ENCODE measurements at regions not wholly inside any gene's neighbourhood (a gene's known extent, or its start where the extent isn't known, plus 50 kb on each side); places are given as distances from the start of the nearest gene placed in this dataset.

DNA sequence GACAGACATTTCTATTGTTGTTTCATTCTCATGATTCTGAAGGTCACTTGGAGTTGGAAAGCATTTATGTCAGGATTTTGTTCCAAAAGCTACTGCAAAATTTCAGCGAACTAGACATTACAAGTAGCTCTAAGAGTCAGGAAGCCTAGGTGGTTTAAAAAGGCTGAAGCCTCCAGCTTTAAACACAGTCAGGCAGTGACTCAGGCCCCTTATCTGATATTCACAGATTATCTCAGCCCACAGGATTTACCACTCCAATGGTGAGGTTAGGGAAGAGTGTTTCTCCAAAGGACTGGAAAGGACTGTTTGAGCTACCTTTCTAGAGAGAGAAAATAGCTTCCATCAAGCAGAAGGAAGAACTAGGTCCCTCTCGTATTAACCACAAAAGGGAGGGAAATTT, 624.4 kb upstream of the C16orf82 start:
- H4K20me1 ChIP-seq (ENCODE audit: insufficient read depth, low read length) = no peaks in the 10 kb centered on the region
- no peak for TF ChIP-seq EZH2 (IDR thresholded peaks at IDR 0.05; ENCODE audit: borderline replicate concordance, low read length)
- TF ChIP-seq, protein P1, sequence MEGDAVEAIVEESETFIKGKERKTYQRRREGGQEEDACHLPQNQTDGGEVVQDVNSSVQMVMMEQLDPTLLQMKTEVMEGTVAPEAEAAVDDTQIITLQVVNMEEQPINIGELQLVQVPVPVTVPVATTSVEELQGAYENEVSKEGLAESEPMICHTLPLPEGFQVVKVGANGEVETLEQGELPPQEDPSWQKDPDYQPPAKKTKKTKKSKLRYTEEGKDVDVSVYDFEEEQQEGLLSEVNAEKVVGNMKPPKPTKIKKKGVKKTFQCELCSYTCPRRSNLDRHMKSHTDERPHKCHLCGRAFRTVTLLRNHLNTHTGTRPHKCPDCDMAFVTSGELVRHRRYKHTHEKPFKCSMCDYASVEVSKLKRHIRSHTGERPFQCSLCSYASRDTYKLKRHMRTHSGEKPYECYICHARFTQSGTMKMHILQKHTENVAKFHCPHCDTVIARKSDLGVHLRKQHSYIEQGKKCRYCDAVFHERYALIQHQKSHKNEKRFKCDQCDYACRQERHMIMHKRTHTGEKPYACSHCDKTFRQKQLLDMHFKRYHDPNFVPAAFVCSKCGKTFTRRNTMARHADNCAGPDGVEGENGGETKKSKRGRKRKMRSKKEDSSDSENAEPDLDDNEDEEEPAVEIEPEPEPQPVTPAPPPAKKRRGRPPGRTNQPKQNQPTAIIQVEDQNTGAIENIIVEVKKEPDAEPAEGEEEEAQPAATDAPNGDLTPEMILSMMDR (IDR thresholded peaks at IDR 0.05; ENCODE audit: low read length) = no peak
- H2AFZ ChIP-seq (ENCODE audit: low read length) = no peak overlapping the region
- no peaks in the 10 kb centered on the region for H3K79me2 ChIP-seq (ENCODE audit: insufficient read depth, low read length)
- no peaks in the 10 kb centered on the region for H3K9me2 ChIP-seq (ENCODE audit: low read depth, low read length)
- H3K36me3 ChIP-seq (ENCODE audit: insufficient read depth, low read length) = no peaks in the 10 kb centered on the region
- no peaks in the 10 kb centered on the region for H3K9me3 ChIP-seq (ENCODE audit: low read length)
- no peak overlapping the region for H3K4me3 ChIP-seq (ENCODE audit: low read depth, low read length, poor library complexity, severe bottlenecking)
- H3K4me1 ChIP-seq (ENCODE audit: insufficient read depth, low read length, severe bottlenecking) = no peaks in the 10 kb centered on the region
- H3K9ac ChIP-seq (ENCODE audit: low read length) = no peak overlapping the region
- no peak overlapping the region for H3K27ac ChIP-seq (ENCODE audit: low read depth, low read length, poor library complexity, severe bottlenecking)
- H3F3A ChIP-seq (ENCODE audit: insufficient read depth, low read length) = no peaks in the 10 kb centered on the region
- no peak overlapping the region for H3K4me2 ChIP-seq (ENCODE audit: low read length)
- H3K27me3 ChIP-seq (ENCODE audit: insufficient read depth, low read length) = no peaks in the 10 kb centered on the region

- H2AFZ ChIP-seq (ENCODE audit: low read length) = no peak overlapping the region
- TF ChIP-seq EZH2 (IDR thresholded peaks at IDR 0.05; ENCODE audit: borderline replicate concordance, low read length) = no peak
- TF ChIP-seq, protein P1 (IDR thresholded peaks at IDR 0.05; ENCODE audit: low read length) = no peak
- H3K27me3 ChIP-seq (ENCODE audit: insufficient read depth, low read length) = no peaks in the 10 kb centered on the region
- no peak overlapping the region for H3K9ac ChIP-seq (ENCODE audit: low read length)
- no peak overlapping the region for H3K4me3 ChIP-seq (ENCODE audit: low read depth, low read length, poor library complexity, severe bottlenecking)
- H3K4me2 ChIP-seq (ENCODE audit: low read length) = no peak overlapping the region
- no peaks in the 10 kb centered on the region for H3F3A ChIP-seq (ENCODE audit: insufficient read depth, low read length)
- H3K4me1 ChIP-seq (ENCODE audit: insufficient read depth, low read length, severe bottlenecking) = no peaks in the 10 kb centered on the region
- H3K79me2 ChIP-seq (ENCODE audit: insufficient read depth, low read length) = no peaks in the 10 kb centered on the region
- H3K36me3 ChIP-seq (ENCODE audit: insufficient read depth, low read length) = no peaks in the 10 kb centered on the region
- H3K27ac ChIP-seq (ENCODE audit: low read depth, low read length, poor library complexity, severe bottlenecking) = no peak overlapping the region
- H3K9me2 ChIP-seq (ENCODE audit: low read depth, low read length) = no peaks in the 10 kb centered on the region
- H3K9me3 ChIP-seq (ENCODE audit: low read length) = no peaks in the 10 kb centered on the region
- no peaks in the 10 kb centered on the region for H4K20me1 ChIP-seq (ENCODE audit: insufficient read depth, low read length)
Observed at GRCh38 chr16:26447570-26447969, 619.2 kb upstream of the C16orf82 start.

DNA sequence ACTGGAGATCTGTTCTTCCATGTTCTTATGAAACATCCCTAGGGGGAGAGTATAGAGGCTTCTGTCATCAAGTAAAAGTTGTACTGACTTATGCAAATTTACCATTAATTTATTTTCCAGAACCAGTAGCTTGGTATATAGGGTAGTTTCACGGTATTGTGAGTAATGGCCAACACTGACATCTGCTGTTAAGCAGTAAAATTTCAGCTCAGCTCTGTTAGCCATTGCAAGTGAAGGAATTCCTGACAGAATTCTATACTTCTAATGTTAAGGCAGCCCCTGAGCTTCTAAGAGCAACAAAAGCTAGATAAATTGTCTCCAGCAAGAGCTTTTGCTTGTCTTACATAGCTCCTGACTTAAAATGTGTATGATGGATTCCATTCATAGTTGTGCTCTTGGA, 613.5 kb upstream of the C16orf82 start:
- H2AFZ ChIP-seq (ENCODE audit: low read length) = no peak overlapping the region
- H3K36me3 ChIP-seq (ENCODE audit: insufficient read depth, low read length) = no peaks in the 10 kb centered on the region
- no peaks in the 10 kb centered on the region for H4K20me1 ChIP-seq (ENCODE audit: insufficient read depth, low read length)
- H3K27me3 ChIP-seq (ENCODE audit: insufficient read depth, low read length) = no peaks in the 10 kb centered on the region
- H3K79me2 ChIP-seq (ENCODE audit: insufficient read depth, low read length) = no peaks in the 10 kb centered on the region
- no peak overlapping the region for H3K9ac ChIP-seq (ENCODE audit: low read length)
- H3F3A ChIP-seq (ENCODE audit: insufficient read depth, low read length) = no peaks in the 10 kb centered on the region
- H3K4me2 ChIP-seq (ENCODE audit: low read length) = no peak overlapping the region
- no peaks in the 10 kb centered on the region for H3K9me3 ChIP-seq (ENCODE audit: low read length)
- H3K4me1 ChIP-seq (ENCODE audit: insufficient read depth, low read length, severe bottlenecking) = no peaks in the 10 kb centered on the region
- no peak overlapping the region for H3K4me3 ChIP-seq (ENCODE audit: low read depth, low read length, poor library complexity, severe bottlenecking)
- TF ChIP-seq EZH2 (IDR thresholded peaks at IDR 0.05; ENCODE audit: borderline replicate concordance, low read length) = no peak
- TF ChIP-seq, protein P1 (IDR thresholded peaks at IDR 0.05; ENCODE audit: low read length) = peak; percentile 43; the same call in 1 of the 2 replicates
- H3K9me2 ChIP-seq (ENCODE audit: low read depth, low read length) = no peaks in the 10 kb centered on the region
- no peak overlapping the region for H3K27ac ChIP-seq (ENCODE audit: low read depth, low read length, poor library complexity, severe bottlenecking)
